DMS114 treated with DMSO at 0.1 percent for 48 hours (cell line): ENCODE measurements at regions not wholly inside any gene's neighbourhood (a gene's known extent, or its start where the extent isn't known, plus 50 kb on each side); places are given as distances from the start of the nearest gene placed in this dataset.

ENCODE experiments used
- DNase-seq: peaks from one replicate; lab custom pipeline; 2025; ENCODE audit not compliant: unreplicated experiment; lab: John Stamatoyannopoulos, UW

DNA sequence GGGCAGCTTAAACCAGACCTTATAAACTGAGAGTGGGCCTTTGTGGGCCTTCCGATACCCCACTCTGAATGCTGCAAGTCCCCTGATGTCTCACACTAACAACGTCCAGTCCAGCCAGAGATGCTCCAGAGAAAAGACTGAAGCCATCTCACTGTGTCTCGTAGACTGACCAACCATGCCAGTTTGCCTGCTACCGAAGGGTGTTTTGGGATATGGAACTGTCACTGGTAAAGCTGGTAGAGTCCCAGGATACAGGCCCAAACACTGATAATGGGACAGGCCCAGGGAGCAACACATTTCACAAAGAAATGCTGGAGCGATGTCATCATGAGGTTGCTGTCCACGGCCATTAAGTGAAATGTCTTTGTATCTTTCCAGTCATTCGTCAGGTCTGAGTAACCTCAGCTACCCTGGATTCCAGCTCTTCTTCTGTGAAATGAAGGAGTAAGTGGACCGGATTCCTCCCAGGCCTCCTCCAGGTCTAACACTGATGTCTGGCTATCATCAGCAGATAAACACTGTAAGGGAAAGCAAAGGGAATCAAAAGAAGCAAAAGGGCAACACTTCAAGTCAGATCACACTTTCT is 81.6 kb downstream of the SLC5A7 start:
- no peak for DNase-seq

- DNase-seq = no peak
Observed at GRCh38 chr2:108069515-108070310, 83.4 kb downstream of the SLC5A7 start.

- no peak for DNase-seq
Observed at GRCh38 chr2:108073415-108074072, 87.2 kb downstream of the SLC5A7 start.

DNA sequence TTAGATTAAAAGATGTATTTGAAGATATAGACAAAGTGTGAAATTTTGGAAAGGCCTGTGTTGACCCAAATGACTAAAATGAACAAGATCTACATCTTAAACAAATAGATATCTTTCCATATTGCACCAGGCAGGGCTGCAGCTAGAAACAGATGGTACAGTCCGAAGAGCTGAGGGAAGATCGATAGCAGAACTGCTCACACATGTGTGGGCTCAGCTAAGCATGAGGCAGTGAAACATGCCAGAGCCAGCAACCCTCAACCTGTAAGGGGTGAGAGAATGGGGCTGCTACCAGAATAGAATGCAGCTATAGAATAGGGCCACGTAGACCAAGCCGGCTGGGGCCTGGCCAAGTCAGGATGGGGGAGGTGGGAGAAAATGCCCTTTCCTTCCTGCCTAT is 87.8 kb downstream of the SLC5A7 start:
- DNase-seq = no peak

DNA sequence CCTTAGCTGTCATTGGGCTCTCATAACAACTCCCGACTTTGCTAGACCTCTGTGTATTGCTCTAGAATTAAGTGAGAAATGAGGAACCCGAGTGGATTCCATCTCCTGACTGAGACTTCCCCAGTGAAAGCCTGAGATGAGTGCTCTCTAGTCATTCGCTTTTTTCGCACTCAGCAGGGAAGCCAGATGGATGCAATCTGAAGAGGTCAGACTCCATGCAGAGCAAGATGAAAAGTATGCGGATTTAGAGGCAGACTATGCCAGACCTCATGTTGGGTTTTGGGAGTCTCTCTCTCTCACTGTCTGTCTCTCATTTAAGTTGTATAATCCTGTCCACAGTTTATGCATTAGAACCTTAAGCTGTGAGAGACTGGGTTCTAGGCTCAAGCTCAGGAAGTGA is 88.6 kb downstream of the SLC5A7 start:
- DNase-seq = no peak

- no peak for DNase-seq
Observed at GRCh38 chr2:108076527-108076926, 90.2 kb downstream of the SLC5A7 start.

GRCh38 chr2:108079736-108080135 is 93.4 kb downstream of the SLC5A7 start:
- no peak for DNase-seq

DNA sequence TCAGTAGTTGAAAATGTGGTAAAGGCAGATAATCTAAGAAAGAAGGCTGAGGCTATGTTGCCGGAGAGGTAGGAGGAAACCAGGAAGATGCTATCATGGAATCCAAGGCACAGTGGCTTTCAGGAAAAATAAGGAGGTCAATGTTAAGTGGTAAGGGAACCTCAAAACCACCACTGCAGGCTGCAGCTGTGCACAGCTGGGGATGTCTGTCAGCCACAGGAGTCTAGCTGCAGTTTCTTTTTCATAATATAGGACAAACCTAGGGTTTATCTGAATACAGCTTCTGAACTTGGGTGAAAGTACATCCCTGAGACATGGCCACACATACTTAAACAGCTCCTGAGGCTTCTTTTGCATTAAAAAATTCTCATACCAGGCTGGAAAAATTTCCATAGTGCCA is 93.9 kb downstream of the SLC5A7 start:
- DNase-seq = no peak

DNA sequence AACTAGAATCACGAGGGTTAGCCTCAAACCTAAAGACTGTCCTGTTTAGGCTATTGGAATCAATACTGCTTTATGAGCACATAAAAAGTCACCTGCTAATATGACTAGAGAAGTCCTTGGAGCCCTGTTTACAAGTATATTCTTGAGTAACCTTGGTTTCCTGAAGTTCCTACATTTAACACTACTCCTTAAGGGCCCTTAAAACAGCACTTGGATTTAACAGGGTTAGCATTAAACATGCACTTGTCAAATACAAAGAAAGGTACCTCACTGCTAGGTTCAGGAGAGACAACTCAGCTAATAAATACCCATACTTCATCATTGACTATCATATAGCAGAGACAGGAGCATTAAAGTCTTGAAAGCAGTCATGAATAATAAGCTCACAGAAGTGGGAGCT is 96.7 kb downstream of the SLC5A7 start:
- DNase-seq = no peak

DNA sequence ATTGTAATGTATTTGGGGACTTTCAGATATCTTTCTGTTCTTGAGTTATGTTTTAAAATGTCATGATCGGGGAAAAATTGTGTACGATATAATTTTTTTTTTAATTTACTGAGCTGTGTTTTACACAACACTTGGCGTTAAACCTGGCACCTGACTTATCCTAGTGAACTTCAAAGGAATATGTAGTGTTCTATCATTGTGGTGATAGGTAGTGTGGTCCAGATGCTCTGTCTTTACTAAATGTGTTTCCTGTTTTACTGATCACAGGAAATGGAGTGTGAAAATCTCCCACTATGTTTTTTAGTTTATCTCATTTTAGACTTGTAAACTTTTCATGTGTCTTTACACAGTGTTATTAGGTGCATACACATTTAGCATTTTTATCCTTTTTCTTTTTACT is 98.0 kb downstream of the SLC5A7 start:
- no peak for DNase-seq

- no peak for DNase-seq
Observed at GRCh38 chr2:108092886-108093285, 106.6 kb downstream of the SLC5A7 start.

DNA sequence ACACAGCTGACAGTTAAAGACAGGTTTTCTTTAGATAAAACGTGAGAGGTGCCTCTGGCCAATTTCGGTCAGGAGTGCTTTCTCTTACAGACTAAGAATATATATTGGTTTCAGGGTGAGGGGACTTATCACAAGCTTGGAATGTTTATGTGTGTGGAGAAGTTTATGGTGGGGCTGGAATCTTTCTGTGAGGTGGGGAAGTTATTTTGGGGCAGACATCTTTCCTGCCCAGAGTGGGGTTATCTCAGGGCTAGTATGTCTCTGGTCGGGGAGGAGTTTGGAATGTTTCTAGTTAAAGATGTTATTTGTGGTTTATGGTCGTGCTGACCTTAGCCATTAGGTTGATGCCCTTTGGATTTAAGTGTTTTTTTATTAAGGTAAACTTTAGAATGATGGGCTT is 115.2 kb downstream of the SLC5A7 start:
- DNase-seq = no peak

DNA sequence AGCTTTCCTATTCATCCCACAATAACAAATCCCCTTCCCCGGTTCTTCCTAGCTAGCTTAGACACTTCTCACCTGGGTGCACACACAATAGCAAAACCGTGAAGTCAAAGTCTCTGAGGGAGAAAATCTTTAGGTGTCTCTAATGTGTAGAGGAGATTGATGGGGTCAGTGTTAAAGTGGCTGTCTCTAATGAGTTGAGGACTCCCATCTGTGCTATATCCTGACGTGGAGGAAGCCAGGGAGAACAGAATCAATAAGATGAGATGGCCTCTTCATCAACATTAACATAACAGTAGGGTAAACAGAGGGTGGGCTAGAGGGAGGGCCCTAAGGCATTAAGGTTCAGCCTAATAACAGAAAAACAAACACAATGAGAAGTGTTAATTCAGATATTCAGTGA is 120.4 kb downstream of the SLC5A7 start:
- DNase-seq = no peak

- DNase-seq = no peak
Observed at GRCh38 chr2:108111936-108112335, 125.6 kb downstream of the SLC5A7 start.

GRCh38 chr2:108115868-108116267 is 123.9 kb upstream of the SULT1C3 start:
- DNase-seq = no peak

DNA sequence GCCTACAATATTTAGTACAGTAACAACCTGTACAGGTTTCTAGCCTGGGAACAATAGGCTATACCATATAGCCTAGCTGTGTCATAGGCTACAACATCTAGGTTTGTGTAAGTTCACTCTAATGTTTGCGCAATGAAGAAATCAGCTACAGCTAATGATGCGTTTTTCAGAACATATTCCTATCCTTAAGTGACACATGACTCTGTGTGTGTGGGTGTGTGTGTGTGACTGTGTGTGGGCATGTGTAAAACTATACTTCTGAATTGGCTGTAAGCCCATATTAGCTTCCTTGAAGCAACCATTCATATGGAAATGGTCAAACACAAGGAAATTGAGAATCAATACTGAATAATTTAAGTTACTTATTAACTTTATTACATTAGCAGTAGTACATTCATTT is 120.8 kb upstream of the SULT1C3 start:
- no peak for DNase-seq

GRCh38 chr2:108119492-108119891 is 120.3 kb upstream of the SULT1C3 start:
- no peak for DNase-seq

- no peak for DNase-seq
Observed at GRCh38 chr2:108124736-108125495, 114.9 kb upstream of the SULT1C3 start.

GRCh38 chr2:108125581-108125980 is 114.2 kb upstream of the SULT1C3 start:
- no peak for DNase-seq

DNA sequence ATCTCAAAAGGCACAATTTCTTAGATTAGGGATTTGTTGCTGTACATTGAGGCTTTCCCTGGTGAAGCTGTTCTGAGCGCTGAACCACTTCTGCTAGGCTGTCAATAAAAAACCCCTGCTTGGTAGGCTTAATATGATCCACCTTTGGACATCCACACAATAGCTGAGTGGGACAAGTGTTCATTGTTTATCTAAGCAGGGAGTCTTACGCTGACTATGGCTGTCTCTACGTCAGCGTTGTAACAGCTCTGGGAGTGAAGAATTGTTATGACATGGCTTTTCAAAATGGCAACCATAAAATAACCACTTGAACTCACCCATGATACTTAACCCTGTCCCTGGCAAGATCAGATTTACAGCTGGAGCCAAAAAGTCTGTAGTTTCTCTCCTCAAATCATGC is 111.5 kb upstream of the SULT1C3 start:
- DNase-seq = no peak

DNA sequence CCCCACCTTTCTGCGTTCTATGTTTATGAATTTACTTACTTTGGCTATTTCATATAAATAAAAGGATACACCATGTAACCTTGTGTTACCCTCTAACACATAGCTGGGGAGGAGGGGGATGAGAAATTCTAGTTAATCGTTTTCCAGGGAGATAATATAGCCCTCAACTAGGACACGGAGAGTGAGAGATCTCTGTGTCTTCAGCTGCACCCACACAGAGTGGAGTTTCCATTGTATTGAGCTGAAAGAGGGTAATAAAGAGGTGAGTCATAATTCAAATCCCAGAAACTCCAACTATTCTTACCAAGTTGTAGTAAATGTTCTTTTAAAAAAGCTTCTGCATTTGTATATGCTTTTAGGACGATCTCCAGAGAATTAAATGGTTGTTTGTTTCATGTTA is 110.1 kb upstream of the SULT1C3 start:
- no peak for DNase-seq

GRCh38 chr2:108133457-108133856 is 106.3 kb upstream of the SULT1C3 start:
- DNase-seq = no peak
